Glutamatergic neuron (in vitro differentiated cells): ENCODE measurements at regions not wholly inside any gene's neighbourhood (a gene's known extent, or its start where the extent isn't known, plus 50 kb on each side); places are given as distances from the start of the nearest gene placed in this dataset.

Experiments used
- DNase-seq: peaks from one replicate; pipeline ENCODE4 v3.0.0; 2022
- H3K27ac Mint-ChIP-seq: one replicate; pipeline ENCODE4 v1.8.0; 2020; ENCODE audit warnings: mild to moderate bottlenecking, mixed read lengths, inconsistent platforms; ENCODE audit not compliant: unreplicated experiment
- H3K27me3 Mint-ChIP-seq: one replicate; pipeline ENCODE4 v1.8.0; 2020; ENCODE audit warnings: mild to moderate bottlenecking, moderate library complexity, mixed read lengths, inconsistent platforms; ENCODE audit not compliant: unreplicated experiment
- H3K36me3 Mint-ChIP-seq: one replicate; pipeline ENCODE4 v1.8.0; 2020; ENCODE audit warnings: mild to moderate bottlenecking, mixed read lengths, inconsistent platforms; ENCODE audit not compliant: unreplicated experiment
- H3K4me1 Mint-ChIP-seq: one replicate; pipeline ENCODE4 v1.8.0; 2020; ENCODE audit warnings: mild to moderate bottlenecking, low read depth, mixed read lengths, inconsistent platforms; ENCODE audit not compliant: unreplicated experiment
- H3K4me3 Mint-ChIP-seq: one replicate; pipeline ENCODE4 v1.8.0; 2020; ENCODE audit warnings: mild to moderate bottlenecking, mixed read lengths, inconsistent platforms; ENCODE audit not compliant: unreplicated experiment
- H3K9me3 Mint-ChIP-seq: one replicate; pipeline ENCODE4 v1.8.0; 2020; ENCODE audit warnings: mild to moderate bottlenecking, moderate library complexity, mixed read lengths, inconsistent platforms; ENCODE audit not compliant: unreplicated experiment
- CTCF ChIP-seq: fragments of 200-600 bp; sonication (generic); IDR thresholded peaks from one replicate; pipeline ENCODE4 v1.5.0; 2021; ENCODE audit not compliant: partially characterized antibody, unreplicated experiment

- Mint-ChIP-seq H3K4me1 (no peaks in the 10 kb centered on the region), H3K27me3 (no peaks in the 10 kb centered on the region), H3K4me3 (no peak overlapping the region), H3K36me3 (no peaks in the 10 kb centered on the region), H3K27ac (no peak overlapping the region), H3K9me3 (no peaks in the 10 kb centered on the region)
- DNase-seq, result no peak
- TF ChIP-seq CTCF, result no peak
Measured at GRCh38 chr2:18828296-18828695, 238.9 kb upstream of the NT5C1B start.

- no peaks in the 10 kb centered on the region for H3K4me1 Mint-ChIP-seq
- no peak for TF ChIP-seq CTCF
- H3K4me3 Mint-ChIP-seq, result no peak overlapping the region
- no peaks in the 10 kb centered on the region for H3K36me3 Mint-ChIP-seq
- DNase-seq, result no peak
- H3K27me3 Mint-ChIP-seq, result peaks cover 2% of the 10 kb centered on the region
- peaks cover 2% of the 10 kb centered on the region for H3K9me3 Mint-ChIP-seq
- no peak overlapping the region for H3K27ac Mint-ChIP-seq
Measured at GRCh38 chr2:18825838-18826237, 236.5 kb upstream of the NT5C1B start.

- Mint-ChIP-seq H3K36me3 (no peaks in the 10 kb centered on the region), H3K27me3 (peaks cover 2% of the 10 kb centered on the region), H3K4me1 (no peaks in the 10 kb centered on the region), H3K4me3 (no peak overlapping the region), H3K9me3 (peaks cover 2% of the 10 kb centered on the region), H3K27ac (no peak overlapping the region)
- no peak for DNase-seq
- no peak for TF ChIP-seq CTCF
Measured at GRCh38 chr2:18824915-18825314, 235.5 kb upstream of the NT5C1B start.

- H3K27ac Mint-ChIP-seq, result no peak overlapping the region
- no peak for DNase-seq
- H3K4me1 Mint-ChIP-seq, result no peaks in the 10 kb centered on the region
- H3K36me3 Mint-ChIP-seq, result no peaks in the 10 kb centered on the region
- peaks cover 2% of the 10 kb centered on the region for H3K27me3 Mint-ChIP-seq
- H3K9me3 Mint-ChIP-seq, result peaks cover 2% of the 10 kb centered on the region
- TF ChIP-seq CTCF, result no peak
- H3K4me3 Mint-ChIP-seq, result no peak overlapping the region
Measured at GRCh38 chr2:18824325-18824790, 235.0 kb upstream of the NT5C1B start.

- H3K4me3 Mint-ChIP-seq, result no peak overlapping the region
- H3K27me3 Mint-ChIP-seq, result peaks cover 2% of the 10 kb centered on the region
- no peaks in the 10 kb centered on the region for H3K36me3 Mint-ChIP-seq
- no peaks in the 10 kb centered on the region for H3K4me1 Mint-ChIP-seq
- no peak for DNase-seq
- peaks cover 3% of the 10 kb centered on the region for H3K9me3 Mint-ChIP-seq
- no peak for TF ChIP-seq CTCF
- no peak overlapping the region for H3K27ac Mint-ChIP-seq
Measured at GRCh38 chr2:18821431-18821830, 232.1 kb upstream of the NT5C1B start.
